Loucy (cell line): ENCODE measurements at regions not wholly inside any gene's neighbourhood (a gene's known extent, or its start where the extent isn't known, plus 50 kb on each side); places are given as distances from the start of the nearest gene placed in this dataset.

Experiments used
- H2AFZ ChIP-seq: fragments of 200-600 bp; sonication (generic); 2 replicates; pipeline ENCODE4 v1.6.0; 2016; ENCODE audit warnings: antibody characterized with exemption, mild to moderate bottlenecking, low read length, moderate library complexity
- H3F3A ChIP-seq: fragments of 200-600 bp; 2 replicates; pipeline ENCODE4 v1.6.0; 2016; ENCODE audit warnings: antibody characterized with exemption, low read depth, mild to moderate bottlenecking
- H3K27me3 ChIP-seq: fragments of 200-600 bp; sonication (generic); 2 replicates; pipeline ENCODE4 v1.6.1; 2014; ENCODE audit warnings: low read length, mild to moderate bottlenecking; ENCODE audit not compliant: insufficient read depth, poor library complexity, severe bottlenecking
- H3K36me3 ChIP-seq: fragments of 200-600 bp; sonication (generic); 2 replicates; pipeline ENCODE4 v1.6.1; 2016; ENCODE audit warnings: low read length; ENCODE audit not compliant: insufficient read depth
- H3K4me1 ChIP-seq: fragments of 200-600 bp; sonication (generic); 2 replicates; pipeline ENCODE4 v1.5.1; 2014; ENCODE audit warnings: low read length, mild to moderate bottlenecking; ENCODE audit not compliant: insufficient read depth, poor library complexity, severe bottlenecking
- H3K4me2 ChIP-seq: fragments of 200-600 bp; sonication (generic); 2 replicates; pipeline ENCODE4 v1.6.0; 2014; ENCODE audit warnings: antibody characterized with exemption, low read length, low read depth, mild to moderate bottlenecking; ENCODE audit not compliant: poor library complexity, severe bottlenecking
- H3K4me3 ChIP-seq: fragments of 200-600 bp; sonication (generic); 2 replicates; pipeline ENCODE4 v1.5.1; 2014; ENCODE audit warnings: low read length, mild to moderate bottlenecking, mixed read lengths; ENCODE audit not compliant: poor library complexity, severe bottlenecking
- H3K79me2 ChIP-seq: fragments of 200-600 bp; sonication (generic); 2 replicates; pipeline ENCODE4 v1.6.1; 2014; ENCODE audit warnings: low read length; ENCODE audit not compliant: insufficient read depth
- H3K9ac ChIP-seq: fragments of 200-600 bp; sonication (generic); 2 replicates; pipeline ENCODE4 v1.6.0; 2014; ENCODE audit warnings: mild to moderate bottlenecking, low read depth, low read length, moderate library complexity; ENCODE audit not compliant: poor library complexity, severe bottlenecking
- H3K9me2 ChIP-seq: fragments of 200-600 bp; sonication (generic); replicated peaks from 2 replicates; pipeline ENCODE4 v1.6.1; 2016; ENCODE audit warnings: low read depth, low read length, mixed read lengths
- H3K9me3 ChIP-seq: fragments of 200-600 bp; sonication (generic); 2 replicates; pipeline ENCODE4 v1.6.1; 2014; ENCODE audit warnings: mild to moderate bottlenecking, antibody characterized with exemption, low read length, low read depth; ENCODE audit not compliant: insufficient read depth
- H4K20me1 ChIP-seq: fragments of 200-600 bp; sonication (generic); 2 replicates; pipeline ENCODE4 v1.6.0; 2014; ENCODE audit warnings: antibody characterized with exemption, low read length, mild to moderate bottlenecking; ENCODE audit not compliant: insufficient read depth, poor library complexity, severe bottlenecking
- CTCF ChIP-seq: fragments of 200-600 bp; sonication (generic); conservative IDR thresholded peaks from 2 replicates; pipeline ENCODE4 v1.5.1; 2014; ENCODE audit warnings: mild to moderate bottlenecking, antibody characterized with exemption, low read length
- EZH2phosphoT487 ChIP-seq: fragments of 200-600 bp; IDR thresholded peaks from 2 replicates; pipeline ENCODE4 v1.6.1; 2018; ENCODE audit warnings: antibody characterized with exemption, mild to moderate bottlenecking, moderate library complexity, borderline replicate concordance

GRCh38 chr2:10246831-10247230 is 55.9 kb upstream of the HPCAL1 start:
- Histone ChIP-seq H3K9me3 (0 out of 2 replicates have a peak, but pooled peaks cover 3% of the 10 kb centered on the region), H3K4me2 (no peak overlapping the region), H3K4me1 (no peaks in the 10 kb centered on the region), H3K79me2 (no peaks in the 10 kb centered on the region), H3F3A (no peaks in the 10 kb centered on the region), H3K4me3 (no peak overlapping the region), H3K27me3 (no peaks in the 10 kb centered on the region), H3K36me3 (no peaks in the 10 kb centered on the region), H3K9ac (no peak overlapping the region), H4K20me1 (no peaks in the 10 kb centered on the region), H3K9me2 (no peaks in the 10 kb centered on the region), H2AFZ (no peak overlapping the region)
- TF ChIP-seq EZH2phosphoT487 (no peak), CTCF (no peak)

GRCh38 chr2:10249798-10250197 is 52.9 kb upstream of the HPCAL1 start:
- Histone ChIP-seq H4K20me1 (no peaks in the 10 kb centered on the region), H3K27me3 (no peaks in the 10 kb centered on the region), H3K4me3 (no peak overlapping the region), H3K79me2 (no peaks in the 10 kb centered on the region), H2AFZ (no peak overlapping the region), H3K9me3 (0 out of 2 replicates have a peak, but pooled peaks cover 3% of the 10 kb centered on the region), H3F3A (no peaks in the 10 kb centered on the region), H3K36me3 (no peaks in the 10 kb centered on the region), H3K9ac (no peak overlapping the region), H3K4me2 (no peak overlapping the region), H3K9me2 (no peaks in the 10 kb centered on the region), H3K4me1 (peaks cover 5% of the 10 kb centered on the region)
- TF ChIP-seq EZH2phosphoT487 (no peak), CTCF (no peak)

GRCh38 chr2:10252224-10252623 is 50.5 kb upstream of the HPCAL1 start:
- Histone ChIP-seq H2AFZ (no peak overlapping the region), H3F3A (no peaks in the 10 kb centered on the region), H3K36me3 (no peaks in the 10 kb centered on the region), H3K4me2 (no peak overlapping the region), H3K9ac (no peak overlapping the region), H3K4me1 (peaks cover 5% of the 10 kb centered on the region), H3K27me3 (no peaks in the 10 kb centered on the region), H3K9me2 (no peaks in the 10 kb centered on the region), H4K20me1 (no peaks in the 10 kb centered on the region), H3K4me3 (no peak overlapping the region), H3K9me3 (0 out of 2 replicates have a peak, but pooled peaks cover 3% of the 10 kb centered on the region), H3K79me2 (no peaks in the 10 kb centered on the region)
- TF ChIP-seq EZH2phosphoT487 (no peak), CTCF (no peak)
